Ascending aorta (tissue), 2 donors: ENCODE measurements at regions not wholly inside any gene's neighbourhood (a gene's known extent, or its start where the extent isn't known, plus 50 kb on each side); places are given as distances from the start of the nearest gene placed in this dataset.

Experiments
- DNase-seq, 2 donors: peaks; one replicate each; pipeline ENCODE4 v3.0.0-alpha.2; 2019; ENCODE audit warnings: low spot score in 2 of 2
- H3K27ac ChIP-seq, 2 donors: fragments of 200-600 bp; sonication (generic); one replicate each; pipeline ENCODE4 v1.5.1; 2016 to 2017; ENCODE audit warnings: mild to moderate bottlenecking in 1 of 2
- H3K27me3 ChIP-seq: fragments of 200-600 bp; sonication (generic); one replicate; pipeline ENCODE4 v1.5.1; 2017
- H3K36me3 ChIP-seq, 2 donors: fragments of 200-600 bp; sonication (generic); one replicate each; pipeline ENCODE4 v1.5.1; 2016
- H3K4me1 ChIP-seq, 2 donors: fragments of 200-600 bp; sonication (generic); one replicate each; pipeline ENCODE4 v1.5.1; 2016 to 2017; ENCODE audit warnings: mild to moderate bottlenecking in 1 of 2
- H3K4me3 ChIP-seq, 2 donors: fragments of 200-600 bp; sonication (generic); one replicate each; pipeline ENCODE4 v1.5.1; 2016 to 2017; ENCODE audit warnings: mild to moderate bottlenecking in 1 of 2
- H3K9me3 ChIP-seq, 2 donors: fragments of 200-600 bp; sonication (generic); one replicate each; pipeline ENCODE4 v1.5.1; 2016
- CTCF ChIP-seq, 3 experiments: fragments of 200-600 bp in 2 of 3; fragments of 450-650 bp in 1 of 3; sonication (generic) in 2 of 3; IDR thresholded peaks; one replicate each; pipeline ENCODE4 v1.5.1; 2016 to 2019; ENCODE audit warnings: antibody characterized with exemption in 3 of 3, mild to moderate bottlenecking in 1 of 3, moderate library complexity in 1 of 3
- intact Hi-C: fragments of 100-400 bp; cut with DNase I; formaldehyde crosslinking; loops from one replicate; pipeline ENCODE4 v1.15.1; 2023

- Histone ChIP-seq H3K4me1 (no peaks in the 10 kb centered on the region), H3K27me3 (no peaks in the 10 kb centered on the region), H3K36me3 (no peaks in the 10 kb centered on the region), H3K9me3 (no peaks in the 10 kb centered on the region), H3K4me3 (no peak overlapping the region), H3K27ac (no peak overlapping the region)
- intact Hi-C loops: no loop called here
- TF ChIP-seq CTCF (IDR thresholded peaks at IDR 0.05): no peak
- DNase-seq: no peak
These were observed 99.9 kb downstream of the NUF2 start for GRCh38 chr1:163421701-163422100.

GRCh38 chr1:163422738-163423404 lies 101.1 kb downstream of the NUF2 start:
- Histone ChIP-seq H3K27ac (no peak overlapping the region), H3K4me3 (no peak overlapping the region), H3K9me3 (no peaks in the 10 kb centered on the region), H3K4me1 (no peaks in the 10 kb centered on the region), H3K36me3 (no peaks in the 10 kb centered on the region), H3K27me3 (no peaks in the 10 kb centered on the region)
- no peak for TF ChIP-seq CTCF (IDR thresholded peaks at IDR 0.05)
- intact Hi-C loops: no loop called here
- no peak for DNase-seq

GRCh38 chr1:163426505-163427251 lies 104.9 kb downstream of the NUF2 start:
- no peak overlapping the region for H3K27ac ChIP-seq
- intact Hi-C loops: no loop called here
- H3K27me3 ChIP-seq: no peaks in the 10 kb centered on the region
- H3K9me3 ChIP-seq: no peaks in the 10 kb centered on the region
- H3K4me3 ChIP-seq: no peak overlapping the region
- H3K4me1 ChIP-seq: no peaks in the 10 kb centered on the region
- no peaks in the 10 kb centered on the region for H3K36me3 ChIP-seq
- no peak for TF ChIP-seq CTCF (IDR thresholded peaks at IDR 0.05)
- no peak for DNase-seq

GRCh38 chr1:163427279-163427678 lies 105.5 kb downstream of the NUF2 start:
- Histone ChIP-seq H3K36me3 (no peaks in the 10 kb centered on the region), H3K27ac (no peak overlapping the region), H3K4me3 (no peak overlapping the region), H3K4me1 (no peaks in the 10 kb centered on the region), H3K9me3 (no peaks in the 10 kb centered on the region), H3K27me3 (no peaks in the 10 kb centered on the region)
- DNase-seq: no peak
- intact Hi-C loops: no loop called here
- TF ChIP-seq CTCF (IDR thresholded peaks at IDR 0.05): no peak

- Histone ChIP-seq H3K9me3 (no peaks in the 10 kb centered on the region), H3K27me3 (no peaks in the 10 kb centered on the region), H3K36me3 (no peaks in the 10 kb centered on the region), H3K27ac (no peak overlapping the region), H3K4me3 (no peak overlapping the region), H3K4me1 (no peaks in the 10 kb centered on the region)
- intact Hi-C loops: no loop called here
- DNase-seq: no peak
- no peak for TF ChIP-seq CTCF (IDR thresholded peaks at IDR 0.05)
These were observed 114.5 kb downstream of the NUF2 start for GRCh38 chr1:163436140-163436812.
